Tibial nerve (tissue), 4 donors: ENCODE measurements at regions not wholly inside any gene's neighbourhood (a gene's known extent, or its start where the extent isn't known, plus 50 kb on each side); places are given as distances from the start of the nearest gene placed in this dataset.

Experiments used
- DNase-seq, 2 donors: peaks; one replicate each; pipeline ENCODE4 v3.0.0-alpha.2; 2019; ENCODE audit warnings: low spot score in 2 of 2
- H3K27ac ChIP-seq, 4 donors: fragments of 200-600 bp; sonication (generic) in 3 of 4; one replicate each; pipeline ENCODE4 v1.5.1; 2017 to 2019; ENCODE audit warnings: mild to moderate bottlenecking in 1 of 4
- H3K27me3 ChIP-seq, 2 donors: fragments of 200-600 bp; sonication (generic) in 1 of 2; one replicate each; pipeline versions ENCODE4 v1.5.1 to v1.6.0; 2017 to 2019
- H3K36me3 ChIP-seq, 3 donors: fragments of 200-600 bp; sonication (generic); one replicate each; pipeline ENCODE4 v1.5.1; 2018 to 2019
- H3K4me1 ChIP-seq, 4 donors: fragments of 200-600 bp; sonication (generic) in 3 of 4; one replicate each; pipeline ENCODE4 v1.5.1; 2017 to 2019
- H3K4me3 ChIP-seq, 4 donors: fragments of 200-600 bp; sonication (generic) in 3 of 4; one replicate each; pipeline ENCODE4 v1.5.1; 2017 to 2019; ENCODE audit warnings: mild to moderate bottlenecking in 1 of 4, moderate library complexity in 1 of 4
- H3K9me3 ChIP-seq, 4 donors: fragments of 200-600 bp; sonication (generic) in 3 of 4; one replicate each; pipeline ENCODE4 v1.5.1; 2017 to 2019
- CTCF ChIP-seq, 5 experiments: fragments of 200-600 bp in 3 of 5; fragments of 450-650 bp in 2 of 5; sonication (generic) in 3 of 5; IDR thresholded peaks; one replicate each; pipeline ENCODE4 v1.5.1; 2016 to 2019; ENCODE audit warnings: antibody characterized with exemption in 5 of 5, mild to moderate bottlenecking in 3 of 5, moderate library complexity in 2 of 5
- EP300 ChIP-seq, 2 donors: sonication (generic); formaldehyde crosslinking; IDR thresholded peaks; one replicate each; pipeline ENCODE4 v1.6.1; 2017; ENCODE audit warnings: antibody characterized with exemption in 2 of 2, mild to moderate bottlenecking in 1 of 2
- POLR2A ChIP-seq, 2 donors: fragments of 450-650 bp; IDR thresholded peaks; one replicate each; pipeline ENCODE4 v1.6.1; 2017; ENCODE audit warnings: antibody characterized with exemption in 2 of 2, mild to moderate bottlenecking in 2 of 2, moderate library complexity in 2 of 2
- WGBS, 2 donors: methylation state at CpG; one replicate each; pipeline ENCODE4 v1.1.5; 2018; 5-methylcytosine and 5-hydroxymethylcytosine counted together

DNA sequence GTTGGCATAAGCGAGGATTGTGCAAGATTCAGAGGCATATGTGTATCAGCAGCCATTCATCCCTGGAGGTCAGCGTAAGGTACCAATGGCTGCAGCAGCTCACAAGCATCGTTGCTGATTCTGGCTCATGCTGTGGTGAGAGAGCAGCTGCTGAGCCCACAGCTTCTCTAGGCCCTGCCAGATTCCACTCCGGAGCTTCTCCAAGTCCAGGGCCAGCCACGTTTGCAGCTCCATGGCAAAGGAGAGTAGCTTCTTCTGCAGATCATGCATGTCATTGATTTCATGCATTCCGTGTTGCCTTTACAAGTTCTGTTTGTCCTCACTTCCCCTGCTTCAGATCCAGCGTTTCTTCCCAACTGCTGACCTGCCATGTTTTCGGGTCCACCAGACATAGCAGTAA, 474.8 kb upstream of the ID4 start:
- Histone ChIP-seq H3K36me3 (no peaks in the 10 kb centered on the region), H3K27me3 (no peaks in the 10 kb centered on the region), H3K9me3 (no peaks in the 10 kb centered on the region), H3K4me1 (no peaks in the 10 kb centered on the region), H3K27ac (no peak overlapping the region), H3K4me3 (no peak overlapping the region)
- TF ChIP-seq POLR2A (IDR thresholded peaks at IDR 0.05) (no peak), EP300 (IDR thresholded peaks at IDR 0.05) (no peak), CTCF (IDR thresholded peaks at IDR 0.05) (no peak)
- 67 to 73% methylated on average over 8 of the region's 8 CpGs for WGBS, 2 donors
- DNase-seq = no peak

DNA sequence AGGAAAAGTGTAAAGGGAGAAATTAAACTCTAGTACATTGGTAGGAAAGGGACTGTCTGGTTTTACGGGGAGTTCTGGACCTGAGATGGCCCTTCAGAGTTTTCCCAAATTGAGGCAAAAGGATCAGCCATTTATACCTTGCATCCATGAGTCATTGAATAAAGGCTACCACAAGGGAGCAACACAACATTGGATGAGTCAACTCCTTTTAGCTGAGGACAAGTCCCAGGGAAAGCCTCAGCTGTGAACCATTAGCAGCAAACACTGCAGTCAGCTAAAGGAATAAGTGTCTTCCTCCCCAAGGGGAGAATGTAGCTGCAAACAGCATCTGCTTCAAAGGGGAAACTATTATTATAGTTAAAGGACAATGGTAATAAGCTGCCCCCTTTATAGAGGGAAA, 468.7 kb upstream of the ID4 start:
- 81 to 83% methylated on average over 1 of the region's 1 CpG for WGBS, 2 donors
- Histone ChIP-seq H3K9me3 (no peaks in the 10 kb centered on the region), H3K36me3 (no peaks in the 10 kb centered on the region), H3K4me1 (no peaks in the 10 kb centered on the region), H3K27ac (no peak overlapping the region), H3K4me3 (no peak overlapping the region), H3K27me3 (no peaks in the 10 kb centered on the region)
- no peak for TF ChIP-seq EP300 (IDR thresholded peaks at IDR 0.05)
- no peak for TF ChIP-seq POLR2A (IDR thresholded peaks at IDR 0.05)
- TF ChIP-seq CTCF (IDR thresholded peaks at IDR 0.05) = no peak
- no peak for DNase-seq

DNA sequence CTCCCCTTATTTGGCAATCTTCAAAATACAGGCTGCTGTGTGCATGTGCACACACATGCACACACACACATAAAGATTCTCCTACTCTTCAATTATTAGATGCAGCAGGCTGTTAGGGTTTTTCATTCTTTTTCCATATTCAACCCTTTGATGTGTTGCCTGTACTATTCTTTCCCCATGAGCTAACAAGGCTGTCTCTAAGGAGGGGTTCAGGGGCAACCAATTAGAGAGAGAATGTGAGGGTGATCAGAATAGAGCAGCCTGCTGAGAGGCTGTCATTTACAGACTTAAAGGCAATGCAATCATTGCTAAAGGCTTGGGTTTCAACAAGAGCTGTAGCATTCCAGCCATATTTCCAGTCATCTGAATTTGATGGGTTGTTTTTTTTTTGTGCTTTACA, 467.4 kb upstream of the ID4 start:
- H3K9me3 ChIP-seq = no peaks in the 10 kb centered on the region
- DNase-seq = no peak
- TF ChIP-seq CTCF (IDR thresholded peaks at IDR 0.05) (no peak), EP300 (IDR thresholded peaks at IDR 0.05) (no peak), POLR2A (IDR thresholded peaks at IDR 0.05) (no peak)
- no peak overlapping the region for H3K4me3 ChIP-seq
- no peaks in the 10 kb centered on the region for H3K27me3 ChIP-seq
- no peaks in the 10 kb centered on the region for H3K4me1 ChIP-seq
- no peaks in the 10 kb centered on the region for H3K36me3 ChIP-seq
- H3K27ac ChIP-seq = no peak overlapping the region

DNA sequence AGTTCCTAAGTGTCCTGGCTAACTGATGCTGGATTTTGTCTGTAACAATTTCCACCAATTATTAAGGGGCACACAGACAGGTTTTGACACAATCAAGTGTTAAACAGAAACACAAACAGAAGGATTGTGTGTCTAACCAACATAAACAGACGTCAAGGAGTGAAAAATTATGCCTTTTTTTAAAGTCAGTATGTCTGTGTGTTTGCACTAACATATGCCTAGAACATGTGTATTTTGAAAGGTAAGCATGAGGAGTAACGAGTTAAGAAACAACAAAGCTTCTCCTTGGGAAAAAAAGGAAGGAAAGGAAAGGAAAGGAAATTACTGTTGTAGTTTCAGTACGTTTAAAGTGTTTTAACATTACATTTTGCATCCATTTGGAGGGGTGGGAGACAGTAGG, 466.3 kb upstream of the ID4 start:
- 54 to 60% methylated on average over 3 of the region's 3 CpGs for WGBS, 2 donors
- TF ChIP-seq POLR2A (IDR thresholded peaks at IDR 0.05) (no peak), CTCF (IDR thresholded peaks at IDR 0.05) (no peak), EP300 (IDR thresholded peaks at IDR 0.05) (no peak)
- Histone ChIP-seq H3K36me3 (no peaks in the 10 kb centered on the region), H3K4me3 (no peak overlapping the region), H3K9me3 (no peaks in the 10 kb centered on the region), H3K27me3 (no peaks in the 10 kb centered on the region), H3K4me1 (no peaks in the 10 kb centered on the region), H3K27ac (no peak overlapping the region)
- DNase-seq = no peak

DNA sequence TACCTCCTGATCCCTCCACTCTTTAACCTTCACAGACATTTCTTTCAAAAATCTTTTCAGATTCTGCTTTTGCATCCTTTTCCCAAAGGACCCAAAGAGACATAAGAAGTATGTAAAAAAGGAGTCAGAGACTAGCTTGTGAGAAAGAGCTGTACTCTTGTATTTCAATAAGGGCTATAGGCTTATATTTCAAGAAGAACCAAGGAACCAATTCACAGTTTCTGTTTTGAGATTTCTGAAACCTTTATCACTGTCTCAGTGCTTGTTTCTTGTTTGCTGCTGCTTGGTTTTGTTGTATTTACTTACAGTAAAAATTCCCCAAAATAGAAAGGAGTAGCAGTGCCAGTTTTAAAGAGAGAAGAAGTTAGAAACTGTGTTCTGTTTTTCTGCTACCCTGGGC, 461.6 kb upstream of the ID4 start:
- no peak for DNase-seq
- Histone ChIP-seq H3K9me3 (no peaks in the 10 kb centered on the region), H3K27ac (no peak overlapping the region), H3K4me3 (no peak overlapping the region), H3K4me1 (no peaks in the 10 kb centered on the region), H3K27me3 (no peaks in the 10 kb centered on the region), H3K36me3 (no peaks in the 10 kb centered on the region)
- TF ChIP-seq CTCF (IDR thresholded peaks at IDR 0.05) = no peak
- TF ChIP-seq EP300 (IDR thresholded peaks at IDR 0.05) = no peak
- TF ChIP-seq POLR2A (IDR thresholded peaks at IDR 0.05) = no peak
